A673 (cell line): ENCODE measurements at regions not wholly inside any gene's neighbourhood (a gene's known extent, or its start where the extent isn't known, plus 50 kb on each side); places are given as distances from the start of the nearest gene placed in this dataset.

Source experiments
- EZH2 ChIP-seq: fragments of 200-600 bp; sonication (generic); IDR thresholded peaks from 2 replicates; pipeline ENCODE4 v1.6.1; 2017; ENCODE audit warnings: borderline replicate concordance, low read depth, mild to moderate bottlenecking, mixed read lengths, antibody characterized with exemption, low read length; ENCODE audit not compliant: poor library complexity, severe bottlenecking
- TF ChIP-seq, protein P1 (sequence below): fragments of 300-800, 200-600 bp; sonication (generic); conservative IDR thresholded peaks from 2 replicates; pipeline ENCODE4 v1.5.1; 2017; ENCODE audit warnings: low read depth, mild to moderate bottlenecking, antibody characterized with exemption, low read length, moderate library complexity, mixed read lengths

DNA sequence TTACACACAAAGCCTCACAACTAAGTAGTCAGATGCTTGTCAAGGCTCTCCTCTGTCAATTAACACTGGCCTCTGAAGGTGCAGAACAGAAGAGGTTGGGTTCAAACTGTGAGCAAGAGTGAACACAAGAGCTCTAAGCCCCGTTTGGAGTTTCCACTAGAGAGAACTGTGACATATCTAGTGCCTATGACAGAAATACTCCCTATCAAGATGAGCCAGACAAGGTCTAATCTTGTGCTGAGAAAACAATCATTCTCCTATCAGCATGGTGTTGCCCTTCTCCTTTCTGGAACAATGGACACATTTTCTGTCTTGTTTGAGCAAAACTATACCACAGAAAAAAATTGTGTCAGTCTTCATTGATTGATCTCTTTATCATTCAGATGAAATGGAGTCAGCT lies 62.4 kb upstream of the CCDC71L start:
- TF ChIP-seq, protein P1, sequence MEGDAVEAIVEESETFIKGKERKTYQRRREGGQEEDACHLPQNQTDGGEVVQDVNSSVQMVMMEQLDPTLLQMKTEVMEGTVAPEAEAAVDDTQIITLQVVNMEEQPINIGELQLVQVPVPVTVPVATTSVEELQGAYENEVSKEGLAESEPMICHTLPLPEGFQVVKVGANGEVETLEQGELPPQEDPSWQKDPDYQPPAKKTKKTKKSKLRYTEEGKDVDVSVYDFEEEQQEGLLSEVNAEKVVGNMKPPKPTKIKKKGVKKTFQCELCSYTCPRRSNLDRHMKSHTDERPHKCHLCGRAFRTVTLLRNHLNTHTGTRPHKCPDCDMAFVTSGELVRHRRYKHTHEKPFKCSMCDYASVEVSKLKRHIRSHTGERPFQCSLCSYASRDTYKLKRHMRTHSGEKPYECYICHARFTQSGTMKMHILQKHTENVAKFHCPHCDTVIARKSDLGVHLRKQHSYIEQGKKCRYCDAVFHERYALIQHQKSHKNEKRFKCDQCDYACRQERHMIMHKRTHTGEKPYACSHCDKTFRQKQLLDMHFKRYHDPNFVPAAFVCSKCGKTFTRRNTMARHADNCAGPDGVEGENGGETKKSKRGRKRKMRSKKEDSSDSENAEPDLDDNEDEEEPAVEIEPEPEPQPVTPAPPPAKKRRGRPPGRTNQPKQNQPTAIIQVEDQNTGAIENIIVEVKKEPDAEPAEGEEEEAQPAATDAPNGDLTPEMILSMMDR, result no peak
- TF ChIP-seq EZH2, result no peak
